Endodermal cell (in vitro differentiated cells): ENCODE measurements at regions not wholly inside any gene's neighbourhood (a gene's known extent, or its start where the extent isn't known, plus 50 kb on each side); places are given as distances from the start of the nearest gene placed in this dataset.

ENCODE experiments used
- DNase-seq: peaks from one replicate; pipeline ENCODE4 v3.0.0-alpha.2; 2017
- H3K27ac ChIP-seq: 2 replicates; pipeline ENCODE4 v1.5.1; 2013; ENCODE audit warnings: mild to moderate bottlenecking, low read depth, low read length, moderate library complexity
- H3K27me3 ChIP-seq: 2 replicates; pipeline ENCODE4 v1.6.1; 2013; ENCODE audit warnings: mild to moderate bottlenecking, low read length, moderate library complexity; ENCODE audit not compliant: insufficient read depth, control insufficient read depth, poor library complexity, severe bottlenecking
- H3K36me3 ChIP-seq: 2 replicates; pipeline ENCODE4 v1.7.0; 2013; ENCODE audit warnings: mild to moderate bottlenecking, low read length, moderate library complexity; ENCODE audit not compliant: control insufficient read depth, insufficient read depth
- H3K4me1 ChIP-seq: one replicate; pipeline ENCODE4 v1.7.0; 2013; ENCODE audit warnings: low read length; ENCODE audit not compliant: control insufficient read depth, insufficient read depth
- H3K4me3 ChIP-seq: 2 replicates; pipeline ENCODE4 v1.5.1; 2013; ENCODE audit warnings: mild to moderate bottlenecking, low read length, moderate library complexity
- H3K9ac ChIP-seq: 2 replicates; pipeline ENCODE4 v1.6.1; 2013; ENCODE audit warnings: mild to moderate bottlenecking, low read length, moderate library complexity; ENCODE audit not compliant: poor library complexity, severe bottlenecking; ENCODE audit errors: extremely low read depth
- H3K9me3 ChIP-seq: 2 replicates; pipeline ENCODE4 v1.6.1; 2013; ENCODE audit warnings: mild to moderate bottlenecking, low read length, moderate library complexity; ENCODE audit not compliant: control insufficient read depth
- H3K27ac Mint-ChIP-seq: 2 replicates; pipeline ENCODE4 v1.8.0; 2020; ENCODE audit warnings: mixed read lengths
- H3K27me3 Mint-ChIP-seq: 2 replicates; pipeline ENCODE4 v1.8.0; 2021; ENCODE audit warnings: mild to moderate bottlenecking, mixed read lengths; ENCODE audit not compliant: insufficient read depth
- H3K36me3 Mint-ChIP-seq: 2 replicates; pipeline ENCODE4 v1.8.0; 2020; ENCODE audit warnings: low read depth, mixed read lengths
- H3K4me1 Mint-ChIP-seq: 2 replicates; pipeline ENCODE4 v1.8.0; 2020; ENCODE audit warnings: mixed read lengths
- H3K4me3 Mint-ChIP-seq: 2 replicates; pipeline ENCODE4 v1.8.0; 2020; ENCODE audit warnings: mild to moderate bottlenecking, moderate library complexity, mixed read lengths
- H3K9me3 Mint-ChIP-seq: 2 replicates; pipeline ENCODE4 v1.8.0; 2020; ENCODE audit warnings: mild to moderate bottlenecking, mixed read lengths
- WGBS, 2 experiments: methylation state at CpG; one replicate each; pipeline versions ENCODE4 v1.1.5 to v1.1.7; 2013; ENCODE audit warnings: missing lambda C conversion rate in 2 of 2, mixed read lengths in 1 of 2; ENCODE audit not compliant: insufficient coverage in 1 of 2, insufficient read length in 1 of 2; 5-methylcytosine and 5-hydroxymethylcytosine counted together
- TF ChIP-seq, protein P1 (sequence below): fragments of 200-600 bp; sonication (generic); conservative IDR thresholded peaks from 2 replicates; pipeline ENCODE4 v1.5.0; 2021; ENCODE audit warnings: antibody characterized with exemption, mild to moderate bottlenecking

- H3K4me1 ChIP-seq = no peaks in the 10 kb centered on the region
- peaks cover 2% of the 10 kb centered on the region for H3K36me3 Mint-ChIP-seq
- H3K4me3 ChIP-seq = no peak overlapping the region
- H3K27ac ChIP-seq = no peak overlapping the region
- H3K27me3 ChIP-seq = no peaks in the 10 kb centered on the region
- H3K9me3 Mint-ChIP-seq = peaks cover 2% of the 10 kb centered on the region
- WGBS, 2 experiments = 47 to 62% methylated on average over 3 of the region's 3 CpGs
- DNase-seq = no peak
- no peaks in the 10 kb centered on the region for H3K9me3 ChIP-seq
- no peak overlapping the region for H3K9ac ChIP-seq
- H3K27ac Mint-ChIP-seq = no peak overlapping the region
- no peaks in the 10 kb centered on the region for H3K27me3 Mint-ChIP-seq
- no peaks in the 10 kb centered on the region for H3K36me3 ChIP-seq
- peaks cover 7% of the 10 kb centered on the region for H3K4me1 Mint-ChIP-seq
- no peak overlapping the region for H3K4me3 Mint-ChIP-seq
- TF ChIP-seq, protein P1, sequence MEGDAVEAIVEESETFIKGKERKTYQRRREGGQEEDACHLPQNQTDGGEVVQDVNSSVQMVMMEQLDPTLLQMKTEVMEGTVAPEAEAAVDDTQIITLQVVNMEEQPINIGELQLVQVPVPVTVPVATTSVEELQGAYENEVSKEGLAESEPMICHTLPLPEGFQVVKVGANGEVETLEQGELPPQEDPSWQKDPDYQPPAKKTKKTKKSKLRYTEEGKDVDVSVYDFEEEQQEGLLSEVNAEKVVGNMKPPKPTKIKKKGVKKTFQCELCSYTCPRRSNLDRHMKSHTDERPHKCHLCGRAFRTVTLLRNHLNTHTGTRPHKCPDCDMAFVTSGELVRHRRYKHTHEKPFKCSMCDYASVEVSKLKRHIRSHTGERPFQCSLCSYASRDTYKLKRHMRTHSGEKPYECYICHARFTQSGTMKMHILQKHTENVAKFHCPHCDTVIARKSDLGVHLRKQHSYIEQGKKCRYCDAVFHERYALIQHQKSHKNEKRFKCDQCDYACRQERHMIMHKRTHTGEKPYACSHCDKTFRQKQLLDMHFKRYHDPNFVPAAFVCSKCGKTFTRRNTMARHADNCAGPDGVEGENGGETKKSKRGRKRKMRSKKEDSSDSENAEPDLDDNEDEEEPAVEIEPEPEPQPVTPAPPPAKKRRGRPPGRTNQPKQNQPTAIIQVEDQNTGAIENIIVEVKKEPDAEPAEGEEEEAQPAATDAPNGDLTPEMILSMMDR = no peak
These were observed 958.4 kb downstream of the TYW1 start for GRCh38 chr7:67955061-67955460.

DNA sequence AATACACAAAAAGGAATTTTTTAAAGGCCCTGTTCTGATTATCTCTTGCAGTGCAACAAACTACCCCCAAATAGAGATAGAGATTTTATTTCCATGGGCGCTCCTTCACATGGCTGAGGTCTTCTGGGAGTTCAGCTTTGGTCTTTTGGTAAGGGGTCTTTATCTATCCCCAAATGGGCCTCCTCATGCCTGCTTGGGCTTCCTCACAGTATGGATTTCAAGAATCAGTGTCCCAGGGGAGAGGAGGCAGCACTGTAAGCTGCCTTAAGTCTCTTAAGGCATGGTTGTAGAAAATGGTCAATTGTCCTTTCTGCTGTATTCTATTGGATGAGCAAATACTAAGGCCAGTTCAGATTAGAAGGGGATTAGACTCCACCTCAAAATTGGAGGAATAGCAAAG lies 966.2 kb downstream of the TYW1 start:
- H3K9ac ChIP-seq = no peak overlapping the region
- Mint-ChIP-seq H3K9me3 (peaks cover 20% of the 10 kb centered on the region), H3K27me3 (peaks cover 4% of the 10 kb centered on the region), H3K36me3 (peaks cover 3% of the 10 kb centered on the region), H3K4me3 (no peak overlapping the region), H3K4me1 (peaks cover 3% of the 10 kb centered on the region), H3K27ac (no peak overlapping the region)
- TF ChIP-seq, protein P1 = no peak
- no peak for DNase-seq
- no peak overlapping the region for H3K4me3 ChIP-seq
- no peaks in the 10 kb centered on the region for H3K4me1 ChIP-seq
- H3K36me3 ChIP-seq = no peaks in the 10 kb centered on the region
- H3K27me3 ChIP-seq = no peaks in the 10 kb centered on the region
- H3K27ac ChIP-seq = no peak overlapping the region
- peaks cover 20% of the 10 kb centered on the region for H3K9me3 ChIP-seq
- 82% methylated on average over 1 of the region's 1 CpG; no CpG with 5 or more reads in 1 of the 2 experiments for WGBS, 2 experiments

DNA sequence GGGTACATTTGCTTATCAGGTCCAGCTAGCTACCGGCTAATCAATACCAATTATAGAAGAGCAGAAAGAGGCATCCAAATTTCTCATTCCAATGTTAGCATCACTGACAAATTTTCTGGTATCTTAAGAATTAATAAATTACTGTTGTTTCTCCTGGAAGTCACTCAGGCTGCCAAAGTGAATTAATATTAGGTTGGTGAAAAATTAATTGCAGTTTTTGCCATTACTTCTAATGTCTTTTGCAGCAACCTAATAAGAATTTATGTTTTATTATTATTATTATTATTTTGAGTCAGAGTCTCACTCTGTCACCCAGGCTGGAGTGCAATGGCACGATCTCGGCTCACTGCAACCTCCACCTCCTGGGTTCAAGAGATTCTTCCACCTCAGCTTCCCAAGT lies 979.9 kb downstream of the TYW1 start:
- Mint-ChIP-seq H3K4me3 (no peak overlapping the region), H3K4me1 (peaks cover 8% of the 10 kb centered on the region), H3K27me3 (no peaks in the 10 kb centered on the region), H3K9me3 (peaks cover 12% of the 10 kb centered on the region), H3K27ac (no peak overlapping the region), H3K36me3 (no peaks in the 10 kb centered on the region)
- Histone ChIP-seq H3K27ac (no peak overlapping the region), H3K36me3 (no peaks in the 10 kb centered on the region), H3K4me1 (peaks cover 4% of the 10 kb centered on the region), H3K4me3 (no peak overlapping the region), H3K9me3 (peaks cover 9% of the 10 kb centered on the region), H3K9ac (no peak overlapping the region), H3K27me3 (no peaks in the 10 kb centered on the region)
- no peak for DNase-seq
- WGBS, 2 experiments = 100% methylated on average over 3 of the region's 3 CpGs
- TF ChIP-seq, protein P1 = no peak
